ENCODE measurements at regions not wholly inside any gene's neighbourhood (a gene's known extent, or its start where the extent isn't known, plus 50 kb on each side); places are given as distances from the start of the nearest gene placed in this dataset.

DNA sequence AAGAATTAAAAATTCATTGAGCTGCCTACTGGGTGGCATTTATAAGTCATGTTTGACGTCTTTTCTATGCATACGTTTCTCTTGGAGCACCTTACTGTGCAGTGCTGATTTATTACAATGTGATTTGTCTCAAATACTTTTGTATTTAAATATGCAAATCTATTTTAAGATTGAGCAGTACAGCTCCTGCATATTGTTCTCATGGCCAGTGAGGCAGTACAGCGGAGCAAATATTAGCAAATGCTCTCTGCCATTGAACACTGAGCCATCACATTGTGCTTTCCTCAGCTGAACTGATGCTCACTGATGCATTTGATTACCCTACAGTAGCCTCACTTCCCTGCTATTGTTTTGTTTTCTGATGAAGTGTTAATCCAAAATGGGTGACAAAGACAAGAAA, 149.6 kb downstream of the HTR1A start:
- H3K4me3 ChIP-seq = no peak overlapping the region
- H3K4me1 ChIP-seq = no peaks in the 10 kb centered on the region
- no peak for DNase-seq
- H3K9me3 ChIP-seq = peaks cover 0 to 20% (median 7%) of the 10 kb centered on the region in 3 donors
- H3K36me3 ChIP-seq = no peaks in the 10 kb centered on the region
- TF ChIP-seq CTCF (IDR thresholded peaks at IDR 0.05) = no peak
- no peaks in the 10 kb centered on the region for H3K27me3 ChIP-seq
- intact Hi-C loops (cut with DNase I; ENCODE audit: low total_unique reads) = no loop called here
- no peak overlapping the region for H3K27ac ChIP-seq

- Histone ChIP-seq H3K9me3 (peaks cover 0 to 20% (median 7%) of the 10 kb centered on the region in 3 donors), H3K27ac (no peak overlapping the region), H3K36me3 (no peaks in the 10 kb centered on the region), H3K27me3 (no peaks in the 10 kb centered on the region), H3K4me3 (no peak overlapping the region), H3K4me1 (no peaks in the 10 kb centered on the region)
- no peak for DNase-seq
- intact Hi-C loops (cut with DNase I; ENCODE audit: low total_unique reads) = no loop called here
- no peak for TF ChIP-seq CTCF (IDR thresholded peaks at IDR 0.05)
Measured at GRCh38 chr5:63811961-63812360, 150.3 kb downstream of the HTR1A start.

- DNase-seq = no peak
- H3K9me3 ChIP-seq = peaks cover 0 to 20% (median 7%) of the 10 kb centered on the region in 3 donors
- no peak for TF ChIP-seq CTCF (IDR thresholded peaks at IDR 0.05)
- H3K36me3 ChIP-seq = no peaks in the 10 kb centered on the region
- no peak overlapping the region for H3K4me3 ChIP-seq
- intact Hi-C loops (cut with DNase I; ENCODE audit: low total_unique reads) = no loop called here
- no peak overlapping the region for H3K27ac ChIP-seq
- no peaks in the 10 kb centered on the region for H3K27me3 ChIP-seq
- H3K4me1 ChIP-seq = no peaks in the 10 kb centered on the region
Measured at GRCh38 chr5:63811286-63811685, 151.0 kb downstream of the HTR1A start.

DNA sequence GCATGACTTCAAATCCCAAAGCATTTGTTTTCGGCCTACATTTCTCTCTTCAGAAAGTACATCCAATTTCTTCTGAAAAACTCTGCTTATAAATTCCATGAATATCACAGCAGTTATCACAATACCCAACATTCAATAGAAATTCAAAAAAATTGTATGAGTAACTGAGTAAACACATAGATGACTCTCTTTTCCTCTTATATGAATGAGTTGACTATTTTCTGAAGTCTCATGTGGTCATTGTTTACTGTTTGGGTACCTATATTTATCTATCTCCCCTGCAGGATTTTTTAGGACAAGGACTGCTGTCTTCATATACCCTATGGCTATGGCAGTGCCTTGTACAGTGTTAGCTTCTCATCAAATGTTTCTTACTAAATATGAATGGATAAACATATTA, 157.1 kb downstream of the HTR1A start:
- Histone ChIP-seq H3K9me3 (no peaks in the 10 kb centered on the region), H3K27me3 (no peaks in the 10 kb centered on the region), H3K36me3 (no peaks in the 10 kb centered on the region), H3K27ac (no peak overlapping the region), H3K4me1 (no peaks in the 10 kb centered on the region), H3K4me3 (no peak overlapping the region)
- intact Hi-C loops (cut with DNase I; ENCODE audit: low total_unique reads) = no loop called here
- DNase-seq = no peak
- no peak for TF ChIP-seq CTCF (IDR thresholded peaks at IDR 0.05)

DNA sequence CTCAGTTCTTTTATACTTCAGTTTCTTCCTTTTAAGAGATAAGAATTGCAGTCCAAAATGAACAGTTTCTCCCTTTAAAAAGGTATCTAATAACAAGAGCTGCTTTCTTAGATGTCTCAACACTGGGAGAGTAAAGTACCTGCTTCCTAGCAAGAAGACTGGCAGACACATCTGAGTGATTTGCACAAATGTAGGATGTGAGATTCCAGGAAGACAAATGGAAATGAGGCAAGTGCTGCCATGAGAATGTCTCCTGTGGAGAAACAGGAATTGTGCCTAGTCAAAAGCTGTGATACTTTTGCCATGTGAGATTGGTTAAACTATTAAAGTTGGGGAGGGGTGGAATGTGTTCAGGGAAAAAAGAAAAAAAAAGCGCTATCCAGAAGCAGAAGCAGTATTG, 159.1 kb downstream of the HTR1A start:
- Histone ChIP-seq H3K36me3 (no peaks in the 10 kb centered on the region), H3K27ac (no peak overlapping the region), H3K4me1 (no peaks in the 10 kb centered on the region), H3K9me3 (no peaks in the 10 kb centered on the region), H3K4me3 (no peak overlapping the region), H3K27me3 (no peaks in the 10 kb centered on the region)
- no peak for DNase-seq
- no peak for TF ChIP-seq CTCF (IDR thresholded peaks at IDR 0.05)
- intact Hi-C loops (cut with DNase I; ENCODE audit: low total_unique reads) = no loop called here

GRCh38 chr5:63794979-63795378, 167.3 kb downstream of the HTR1A start:
- no peaks in the 10 kb centered on the region for H3K4me1 ChIP-seq
- H3K9me3 ChIP-seq = no peaks in the 10 kb centered on the region
- no peak for TF ChIP-seq CTCF (IDR thresholded peaks at IDR 0.05)
- H3K27ac ChIP-seq = no peak overlapping the region
- H3K27me3 ChIP-seq = no peaks in the 10 kb centered on the region
- DNase-seq = no peak
- no peaks in the 10 kb centered on the region for H3K36me3 ChIP-seq
- intact Hi-C loops (cut with DNase I; ENCODE audit: low total_unique reads) = no loop called here
- no peak overlapping the region for H3K4me3 ChIP-seq

Data from tibial artery (tissue), 4 donors.